ENCODE measurements at regions not wholly inside any gene's neighbourhood (a gene's known extent, or its start where the extent isn't known, plus 50 kb on each side); places are given as distances from the start of the nearest gene placed in this dataset.
"Not testable (repeated sequence)": the region's sequence is repeated elsewhere in the genome, so short reads cannot be mapped to it uniquely, and the experiment has no call there.

DNA sequence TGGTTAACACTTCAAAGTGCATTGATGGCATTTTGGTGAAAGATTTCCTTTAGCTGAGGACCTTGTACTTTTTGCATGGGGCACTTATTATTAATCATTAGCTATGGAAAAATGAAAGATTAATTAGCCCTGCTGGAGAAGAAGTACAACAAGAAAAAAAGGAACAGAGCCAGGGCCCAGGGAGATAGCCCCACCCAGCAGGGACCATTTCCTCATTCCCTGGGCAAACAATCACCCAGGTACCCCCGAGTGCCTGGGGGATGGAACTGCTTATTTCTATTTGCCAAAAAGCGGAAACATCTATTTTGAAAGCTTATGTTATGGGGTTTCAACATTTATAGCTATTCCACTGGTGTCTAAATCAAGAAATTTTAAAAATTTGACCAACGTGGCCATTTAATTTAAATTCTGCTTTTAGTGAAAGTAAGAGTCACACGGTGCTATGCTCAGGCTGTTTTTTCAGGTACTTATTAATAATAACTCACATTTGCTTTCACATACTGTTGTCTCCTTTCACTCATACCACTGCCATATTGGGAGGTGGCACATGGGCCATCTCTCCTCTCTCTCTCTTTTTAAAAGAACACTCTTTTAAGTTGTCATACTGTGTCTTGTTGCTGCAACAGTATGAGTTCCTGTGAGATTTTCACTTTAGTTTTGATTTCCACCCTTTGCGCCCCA is 143.6 kb upstream of the KIF5B start:
- DNase-seq (ENCODE audit: low read depth, low spot score): no peak
- in situ Hi-C loops (cut with HindIII; ENCODE audit: low sequenced_read_pairs): no loop called here
- H3K4me3 ChIP-seq (ENCODE audit: low read depth, low read length): no peak overlapping the region
- TF ChIP-seq, protein P1, sequence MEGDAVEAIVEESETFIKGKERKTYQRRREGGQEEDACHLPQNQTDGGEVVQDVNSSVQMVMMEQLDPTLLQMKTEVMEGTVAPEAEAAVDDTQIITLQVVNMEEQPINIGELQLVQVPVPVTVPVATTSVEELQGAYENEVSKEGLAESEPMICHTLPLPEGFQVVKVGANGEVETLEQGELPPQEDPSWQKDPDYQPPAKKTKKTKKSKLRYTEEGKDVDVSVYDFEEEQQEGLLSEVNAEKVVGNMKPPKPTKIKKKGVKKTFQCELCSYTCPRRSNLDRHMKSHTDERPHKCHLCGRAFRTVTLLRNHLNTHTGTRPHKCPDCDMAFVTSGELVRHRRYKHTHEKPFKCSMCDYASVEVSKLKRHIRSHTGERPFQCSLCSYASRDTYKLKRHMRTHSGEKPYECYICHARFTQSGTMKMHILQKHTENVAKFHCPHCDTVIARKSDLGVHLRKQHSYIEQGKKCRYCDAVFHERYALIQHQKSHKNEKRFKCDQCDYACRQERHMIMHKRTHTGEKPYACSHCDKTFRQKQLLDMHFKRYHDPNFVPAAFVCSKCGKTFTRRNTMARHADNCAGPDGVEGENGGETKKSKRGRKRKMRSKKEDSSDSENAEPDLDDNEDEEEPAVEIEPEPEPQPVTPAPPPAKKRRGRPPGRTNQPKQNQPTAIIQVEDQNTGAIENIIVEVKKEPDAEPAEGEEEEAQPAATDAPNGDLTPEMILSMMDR (IDR thresholded peaks at IDR 0.05; ENCODE audit: low read depth, low read length): no peak

DNA sequence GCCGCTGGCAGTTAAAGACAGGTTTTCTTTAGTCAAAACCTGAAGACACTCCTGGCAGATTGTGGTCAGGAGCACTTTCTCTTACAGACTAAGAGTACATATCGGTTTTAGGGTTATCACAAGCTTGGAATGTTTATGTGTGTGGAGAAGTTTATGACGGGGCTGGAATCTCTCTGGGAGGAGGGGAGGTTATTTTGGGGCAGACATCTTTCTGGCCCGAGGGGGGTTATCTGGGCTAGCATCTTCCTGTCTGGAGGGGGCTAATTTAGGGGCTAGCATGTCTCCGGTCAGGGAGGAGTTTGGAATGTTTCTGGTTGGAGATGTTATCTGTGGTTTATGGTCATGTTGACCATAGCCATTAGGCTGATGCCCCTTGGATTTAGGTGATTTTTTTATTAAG is 141.2 kb upstream of the KIF5B start:
- H3K4me3 ChIP-seq (ENCODE audit: low read depth, low read length): no peak overlapping the region
- DNase-seq (ENCODE audit: low read depth, low spot score): no peak
- TF ChIP-seq, protein P1 (IDR thresholded peaks at IDR 0.05; ENCODE audit: low read depth, low read length): no peak
- in situ Hi-C loops (cut with HindIII; ENCODE audit: low sequenced_read_pairs): no loop called here

DNA sequence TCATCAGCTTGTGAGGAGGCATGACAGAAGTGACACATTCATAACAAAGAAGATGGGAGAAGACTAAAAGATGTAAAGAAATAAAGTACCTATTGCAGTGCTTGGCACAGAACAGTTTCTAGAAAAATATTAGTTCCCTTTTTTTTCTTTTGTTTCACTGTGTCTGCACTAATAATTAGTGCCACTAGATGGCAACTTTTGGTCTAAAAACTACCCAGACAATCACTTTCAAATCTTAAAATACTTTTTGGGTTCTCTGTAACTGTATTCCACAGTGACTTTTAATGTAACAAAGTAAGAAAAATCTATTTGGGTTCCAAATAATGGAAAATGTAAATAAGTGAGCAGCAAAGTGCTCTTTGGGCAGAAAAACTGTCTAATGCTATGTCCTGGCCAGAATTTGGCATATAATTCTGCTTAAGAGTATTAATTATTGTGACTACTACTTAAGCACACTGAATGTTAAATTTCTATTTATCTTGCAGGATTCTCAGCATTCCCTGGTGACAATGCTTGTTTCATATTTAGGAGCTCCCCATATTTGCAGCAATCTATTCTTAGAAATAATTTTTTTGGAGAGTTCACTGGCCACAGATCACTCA is 134.8 kb upstream of the KIF5B start:
- peak; percentile 50 for DNase-seq (ENCODE audit: low read depth, low spot score)
- in situ Hi-C loops (cut with HindIII; ENCODE audit: low sequenced_read_pairs): no loop called here

DNA sequence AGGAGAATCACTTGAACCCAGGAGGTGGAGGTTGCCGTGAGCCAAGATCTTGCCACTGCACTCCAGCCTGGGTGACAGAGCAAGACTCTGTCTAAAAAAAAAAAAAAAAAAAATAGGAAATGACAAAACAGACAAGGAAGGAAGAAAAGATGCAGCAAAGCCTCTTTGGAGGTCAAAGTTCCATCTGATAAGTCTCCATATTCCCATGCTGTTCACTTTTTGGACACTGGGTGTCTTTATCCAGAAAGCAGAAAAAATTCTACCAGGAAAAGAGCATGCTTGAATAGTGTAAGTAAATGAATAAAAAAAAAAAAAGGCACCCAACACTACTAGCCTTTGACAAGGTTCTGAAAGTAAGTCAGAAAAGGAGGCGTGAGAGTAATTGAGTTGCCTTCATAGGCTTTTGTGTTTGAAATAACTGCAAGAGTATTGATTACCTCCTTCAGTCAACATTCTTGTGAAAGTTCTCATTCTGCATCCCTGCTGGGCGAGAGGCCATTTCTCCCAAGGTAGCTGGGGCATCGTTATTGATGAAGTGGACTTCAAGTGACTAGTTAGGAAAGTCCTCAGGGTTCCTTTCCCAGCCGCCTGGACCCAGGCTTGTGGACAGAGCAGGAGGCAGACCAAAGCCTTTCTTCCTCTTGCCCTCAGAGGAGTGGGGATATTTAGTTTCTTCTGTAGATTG is 133.3 kb upstream of the KIF5B start:
- in situ Hi-C loops (cut with HindIII; ENCODE audit: low sequenced_read_pairs): no loop called here
- TF ChIP-seq, protein P1 (IDR thresholded peaks at IDR 0.05; ENCODE audit: low read depth, low read length): peak; percentile 31
- DNase-seq (ENCODE audit: low read depth, low spot score): peak; percentile 34
- H3K4me3 ChIP-seq (ENCODE audit: low read depth, low read length): no peak overlapping the region

More for the DNA sequence above, 134.8 kb upstream of the KIF5B start:
- H3K4me3 ChIP-seq (ENCODE audit: low read depth, low read length): no peak overlapping the region
- TF ChIP-seq, protein P1 (IDR thresholded peaks at IDR 0.05; ENCODE audit: low read depth, low read length): peak; percentile 68

DNA sequence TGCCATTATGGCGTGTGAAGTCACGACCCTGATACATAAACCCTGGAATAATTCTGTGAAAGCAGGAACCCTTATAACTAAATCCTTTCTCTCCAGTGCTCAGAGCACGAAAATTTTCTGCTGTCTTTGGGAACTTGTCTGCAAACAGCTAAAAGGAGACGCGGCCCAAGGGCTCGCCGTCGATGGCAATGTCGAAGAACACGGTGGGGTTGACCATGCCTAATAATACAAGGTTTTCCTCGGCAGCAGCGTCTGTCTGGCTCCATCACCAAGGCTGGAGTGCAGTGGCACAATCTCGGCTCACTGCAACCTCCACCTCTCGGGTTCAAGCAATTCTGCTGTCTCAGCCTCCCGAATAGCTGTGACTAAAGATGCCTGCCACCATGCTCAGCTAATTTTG is 132.4 kb upstream of the KIF5B start:
- H3K4me3 ChIP-seq (ENCODE audit: low read depth, low read length); DNase-seq (ENCODE audit: low read depth, low spot score); in situ Hi-C loops (cut with HindIII; ENCODE audit: low sequenced_read_pairs): not testable (repeated sequence)

DNA sequence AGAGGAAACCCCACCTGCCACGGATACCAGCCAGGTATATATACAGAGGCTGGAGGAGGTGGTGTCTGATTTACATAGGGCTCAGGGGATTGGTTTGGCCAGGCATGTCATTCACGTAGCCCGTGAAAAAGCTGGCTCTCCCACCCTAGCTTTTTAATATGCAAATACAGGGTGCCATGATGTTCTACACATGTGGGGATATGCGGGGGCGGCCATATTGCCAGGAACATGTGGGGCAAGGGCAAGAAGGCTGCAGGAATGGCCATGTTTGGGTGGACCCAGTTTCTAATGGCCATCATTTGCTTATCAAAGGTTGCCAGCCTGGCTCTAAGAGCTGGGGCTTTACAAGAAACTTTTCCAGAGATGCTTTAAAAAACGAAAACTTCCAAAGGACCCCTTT is 131.5 kb upstream of the KIF5B start:
- in situ Hi-C loops (cut with HindIII; ENCODE audit: low sequenced_read_pairs): no loop called here
- no peak for DNase-seq (ENCODE audit: low read depth, low spot score)
- TF ChIP-seq, protein P1 (IDR thresholded peaks at IDR 0.05; ENCODE audit: low read depth, low read length): no peak
- H3K4me3 ChIP-seq (ENCODE audit: low read depth, low read length): no peak overlapping the region

DNA sequence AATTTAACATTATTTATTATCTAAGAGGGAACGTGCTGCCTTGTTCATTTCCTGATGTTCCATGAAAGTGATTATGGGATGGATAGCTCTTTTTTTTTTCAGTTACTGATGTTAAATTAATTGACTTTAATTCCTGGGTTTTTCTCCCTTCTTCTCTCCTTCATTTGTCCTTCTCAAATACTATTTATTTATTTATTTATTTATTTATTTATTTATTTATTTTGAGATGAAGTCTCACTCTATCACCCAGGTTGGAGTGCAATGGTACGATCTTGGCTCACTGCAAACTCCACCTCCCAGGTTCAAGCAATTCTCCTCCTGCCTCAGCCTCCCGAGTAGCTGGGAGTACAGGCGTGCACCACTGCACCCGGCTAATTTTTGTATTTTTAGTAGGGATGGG is 127.4 kb upstream of the KIF5B start:
- DNase-seq (ENCODE audit: low read depth, low spot score); in situ Hi-C loops (cut with HindIII; ENCODE audit: low sequenced_read_pairs); H3K4me3 ChIP-seq (ENCODE audit: low read depth, low read length): not testable (repeated sequence)
